SK-N-SH (cell line): ENCODE measurements at regions not wholly inside any gene's neighbourhood (a gene's known extent, or its start where the extent isn't known, plus 50 kb on each side); places are given as distances from the start of the nearest gene placed in this dataset.

Experiments used
- CTCF ChIP-seq: fragments of 200-600 bp; sonication (generic); IDR thresholded peaks from 2 replicates; pipeline ENCODE4 v1.6.1; 2017; ENCODE audit warnings: antibody characterized with exemption, mild to moderate bottlenecking, moderate library complexity
- EP300 ChIP-seq, 2 experiments: IDR thresholded peaks; 2 replicates each; pipeline versions ENCODE4 v1.4.0 to v1.6.1; 2012; ENCODE audit warnings: borderline replicate concordance in 1 of 2, low read depth in 1 of 2, low read length in 1 of 2
- FOXM1 ChIP-seq: IDR thresholded peaks from 2 replicates; pipeline ENCODE4 v1.4.0; 2012; ENCODE audit warnings: low read depth, mild to moderate bottlenecking
- NFIC ChIP-seq: IDR thresholded peaks from 2 replicates; pipeline ENCODE4 v1.4.0; 2012; ENCODE audit warnings: borderline replicate concordance
- PBX3 ChIP-seq: IDR thresholded peaks from 2 replicates; pipeline ENCODE4; 2012
- RAD21 ChIP-seq: IDR thresholded peaks from 2 replicates; pipeline ENCODE4 v1.6.1; 2012; ENCODE audit warnings: mild to moderate bottlenecking, low read length
- TCF12 ChIP-seq: IDR thresholded peaks from 2 replicates; pipeline ENCODE4 v1.4.0; 2012
- USF2 ChIP-seq: fragments of 150-350 bp; IDR thresholded peaks from 2 replicates; pipeline ENCODE4 v1.6.1; 2017; ENCODE audit warnings: antibody characterized with exemption, low read length, low read depth, borderline replicate concordance

GRCh38 chr9:15371448-15371845 is 51.2 kb upstream of the SNAPC3 start:
- TF ChIP-seq NFIC (no peak), CTCF (no peak), TCF12 (no peak), USF2 (no peak), PBX3 (no peak), EP300 (IDR thresholded peaks at IDR 0.05; ENCODE audit: borderline replicate concordance in 1 of 2, low read depth in 1 of 2, low read length in 1 of 2) (no peak), FOXM1 (no peak), RAD21 (no peak)
